WTC11 (cell line): ENCODE measurements at regions not wholly inside any gene's neighbourhood (a gene's known extent, or its start where the extent isn't known, plus 50 kb on each side); places are given as distances from the start of the nearest gene placed in this dataset.

ENCODE experiments used
- ATAC-seq: fragments of 200-7000 bp; cut with Tn5 transposase; 2 replicates; pipeline ENCODE4 v1.10.0; 2021; ENCODE audit warnings: mild to moderate bottlenecking, moderate library complexity
- CTCF ChIA-PET: fragments of 300-600 bp; sonication (Branson Sonifier 250); formaldehyde crosslinking; loops from one replicate; lab custom pipeline; 2021; ENCODE audit warnings: antibody characterized with exemption; lab: Charles Lee
- POLR2A ChIA-PET: fragments of 350-600 bp; sonication (Branson Sonifier 250); formaldehyde crosslinking; loops from one replicate; lab custom pipeline; 2021; ENCODE audit warnings: antibody characterized with exemption; lab: Charles Lee
- DNase-seq: peaks from one replicate; pipeline ENCODE4 v3.0.0; 2021; ENCODE audit warnings: low spot score
- H3K27ac Mint-ChIP-seq: 2 replicates; pipeline ENCODE4 v1.8.0; 2021; ENCODE audit warnings: mixed read lengths
- H3K27me3 Mint-ChIP-seq: 2 replicates; pipeline ENCODE4 v1.8.0; 2021; ENCODE audit warnings: low read depth, mild to moderate bottlenecking, moderate library complexity, mixed read lengths
- H3K36me3 Mint-ChIP-seq: 2 replicates; pipeline ENCODE4 v1.8.0; 2021; ENCODE audit warnings: mixed read lengths
- H3K4me1 Mint-ChIP-seq: 2 replicates; pipeline ENCODE4 v1.8.0; 2022; ENCODE audit warnings: mixed read lengths
- H3K4me3 Mint-ChIP-seq: 2 replicates; pipeline ENCODE4 v1.8.0; 2021; ENCODE audit warnings: mild to moderate bottlenecking, moderate library complexity, mixed read lengths
- H3K9me3 Mint-ChIP-seq: 2 replicates; pipeline ENCODE4 v1.8.0; 2021; ENCODE audit warnings: mixed read lengths
- CREM ChIP-seq: sonication (generic); formaldehyde crosslinking; IDR thresholded peaks from 2 replicates; pipeline ENCODE4 v1.8.1; 2022; ENCODE audit warnings: mild to moderate bottlenecking, missing genetic modification reagents, moderate library complexity
- CTCF ChIP-seq: fragments of 200-600 bp; IDR thresholded peaks from 2 replicates; pipeline ENCODE4 v1.8.0; 2022; ENCODE audit warnings: antibody characterized with exemption
- E2F4 ChIP-seq: sonication (generic); formaldehyde crosslinking; IDR thresholded peaks from 2 replicates; pipeline ENCODE4 v1.8.1; 2022; ENCODE audit warnings: low read depth, mild to moderate bottlenecking, moderate library complexity, missing genetic modification reagents, borderline replicate concordance
- ETV6 ChIP-seq: sonication (generic); formaldehyde crosslinking; IDR thresholded peaks from 2 replicates; pipeline ENCODE4 v1.8.1; 2022; ENCODE audit warnings: mild to moderate bottlenecking, missing genetic modification reagents
- GTF2I ChIP-seq: fragments of 250-450 bp; sonication (Bioruptor Pico); conservative IDR thresholded peaks from 2 replicates; pipeline ENCODE4 v1.4.0; 2021; ENCODE audit warnings: mild to moderate bottlenecking
- JAZF1 ChIP-seq: fragments of 250-450 bp; sonication (Bioruptor Pico); IDR thresholded peaks from 2 replicates; pipeline ENCODE4 v1.9.0; 2021; ENCODE audit warnings: moderate library complexity, mild to moderate bottlenecking, inconsistent platforms
- MXD4 ChIP-seq: fragments of 250-450 bp; sonication (Bioruptor Pico); IDR thresholded peaks from 2 replicates; pipeline ENCODE4 v1.8.0; 2021; ENCODE audit warnings: mild to moderate bottlenecking, moderate library complexity, borderline replicate concordance
- MYBL2 ChIP-seq: sonication (generic); formaldehyde crosslinking; IDR thresholded peaks from 2 replicates; pipeline ENCODE4 v1.8.1; 2023; ENCODE audit warnings: mild to moderate bottlenecking, moderate library complexity, missing genetic modification reagents
- NFE2L1 ChIP-seq: sonication (generic); formaldehyde crosslinking; IDR thresholded peaks from 2 replicates; pipeline ENCODE4 v1.8.1; 2023; ENCODE audit warnings: missing genetic modification reagents
- RELA ChIP-seq: sonication (generic); formaldehyde crosslinking; IDR thresholded peaks from 2 replicates; pipeline ENCODE4 v1.8.1; 2022; ENCODE audit warnings: missing genetic modification reagents, mild to moderate bottlenecking, borderline replicate concordance
- RORB ChIP-seq: fragments of 250-450 bp; sonication (Bioruptor Pico); IDR thresholded peaks from 2 replicates; pipeline ENCODE4 v1.9.0; 2021; ENCODE audit warnings: mild to moderate bottlenecking
- TCF7 ChIP-seq: sonication (generic); formaldehyde crosslinking; IDR thresholded peaks from 2 replicates; pipeline ENCODE4 v1.8.0; 2022; ENCODE audit warnings: mild to moderate bottlenecking, low read depth, missing genetic modification reagents, moderate library complexity
- USF1 ChIP-seq: sonication (generic); formaldehyde crosslinking; IDR thresholded peaks from 2 replicates; pipeline ENCODE4 v1.8.0; 2022; ENCODE audit warnings: mild to moderate bottlenecking, missing genetic modification reagents
- ZBTB21 ChIP-seq: sonication (generic); formaldehyde crosslinking; IDR thresholded peaks from 2 replicates; pipeline ENCODE4 v1.8.1; 2023; ENCODE audit warnings: mild to moderate bottlenecking, missing genetic modification reagents, borderline replicate concordance
- ZBTB43 ChIP-seq: sonication (generic); formaldehyde crosslinking; IDR thresholded peaks from 2 replicates; pipeline ENCODE4 v1.8.1; 2023; ENCODE audit warnings: mild to moderate bottlenecking, missing genetic modification reagents
- ZNF121 ChIP-seq: sonication (generic); formaldehyde crosslinking; IDR thresholded peaks from 2 replicates; pipeline ENCODE4 v1.8.0; 2023; ENCODE audit warnings: missing genetic modification reagents
- ZNF138 ChIP-seq: sonication (generic); formaldehyde crosslinking; conservative IDR thresholded peaks from 2 replicates; pipeline ENCODE4 v1.8.1; 2022; ENCODE audit warnings: mild to moderate bottlenecking, moderate library complexity, missing genetic modification reagents
- ZNF219 ChIP-seq: sonication (generic); formaldehyde crosslinking; IDR thresholded peaks from 2 replicates; pipeline ENCODE4 v1.8.0; 2023; ENCODE audit warnings: missing genetic modification reagents, mild to moderate bottlenecking, borderline replicate concordance
- ZNF232 ChIP-seq: sonication (generic); formaldehyde crosslinking; IDR thresholded peaks from 2 replicates; pipeline ENCODE4 v1.8.0; 2022; ENCODE audit warnings: mild to moderate bottlenecking, missing genetic modification reagents
- ZNF396 ChIP-seq: fragments of 250-450 bp; sonication (Bioruptor Pico); IDR thresholded peaks from 2 replicates; pipeline ENCODE4 v1.8.0; 2021; ENCODE audit warnings: mild to moderate bottlenecking, moderate library complexity, borderline replicate concordance
- ZSCAN18 ChIP-seq: fragments of 250-450 bp; sonication (Bioruptor Pico); IDR thresholded peaks from 2 replicates; pipeline ENCODE4 v2.1.2; 2022; ENCODE audit warnings: mild to moderate bottlenecking, moderate library complexity
- TF ChIP-seq, protein P1 (sequence below): sonication (generic); formaldehyde crosslinking; IDR thresholded peaks from 2 replicates; pipeline ENCODE4 v1.8.0; 2023; ENCODE audit warnings: missing genetic modification reagents, mild to moderate bottlenecking, borderline replicate concordance
- TF ChIP-seq, protein P2 (sequence below): sonication (generic); formaldehyde crosslinking; IDR thresholded peaks from 2 replicates; pipeline ENCODE4 v1.8.1; 2023; ENCODE audit warnings: mild to moderate bottlenecking, missing genetic modification reagents, moderate library complexity

DNA sequence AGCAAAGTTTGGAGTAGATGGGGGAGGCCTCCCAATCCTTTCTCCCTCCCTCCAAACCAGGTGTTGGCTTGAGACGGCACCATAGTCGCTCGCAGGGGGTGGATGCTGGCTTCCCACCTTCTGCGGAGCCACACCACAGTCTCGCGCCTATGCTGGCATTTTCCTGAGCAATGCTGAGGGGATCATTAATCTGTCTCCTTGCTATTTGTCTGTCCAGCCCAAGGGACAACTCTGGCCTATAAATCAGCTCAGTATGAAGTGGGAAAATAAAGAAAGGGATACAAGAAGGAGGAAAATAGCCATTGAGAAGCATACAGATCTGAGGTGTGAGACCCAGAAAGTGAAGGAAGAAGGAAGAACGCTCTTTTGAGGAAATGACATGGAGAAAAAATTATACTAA, 53.5 kb upstream of the CADM1 start:
- CTCF ChIA-PET: no interaction called here
- DNase-seq: no peak

GRCh38 chr11:115556984-115557383, 52.8 kb upstream of the CADM1 start:
- DNase-seq: no peak
- Mint-ChIP-seq H3K4me1 (peaks cover 22% of the 10 kb centered on the region), H3K4me3 (no peak overlapping the region), H3K27ac (no peak overlapping the region), H3K27me3 (no peaks in the 10 kb centered on the region; the same call in none of the 2 replicates), H3K36me3 (no peaks in the 10 kb centered on the region; the same call in 1 of the 2 replicates)
- CTCF ChIA-PET: no interaction called here
- TF ChIP-seq CTCF (no peak), TCF7 (CRISPR knock-in tag) (no peak), ZNF138 (CRISPR knock-in tag) (no peak), GTF2I (CRISPR knock-in tag) (no peak), ZNF396 (no peak), ZBTB21 (CRISPR knock-in tag) (no peak), RELA (CRISPR knock-in tag) (no peak), E2F4 (no peak), ZNF232 (no peak), ZNF219 (CRISPR knock-in tag) (no peak), CREM (CRISPR knock-in tag) (no peak), NFE2L1 (CRISPR knock-in tag) (no peak), ETV6 (CRISPR knock-in tag) (no peak), MXD4 (no peak), ZSCAN18 (CRISPR knock-in tag) (no peak), ZBTB43 (CRISPR knock-in tag) (no peak), MYBL2 (CRISPR knock-in tag) (no peak), USF1 (CRISPR knock-in tag) (no peak)
- TF ChIP-seq, protein P1, sequence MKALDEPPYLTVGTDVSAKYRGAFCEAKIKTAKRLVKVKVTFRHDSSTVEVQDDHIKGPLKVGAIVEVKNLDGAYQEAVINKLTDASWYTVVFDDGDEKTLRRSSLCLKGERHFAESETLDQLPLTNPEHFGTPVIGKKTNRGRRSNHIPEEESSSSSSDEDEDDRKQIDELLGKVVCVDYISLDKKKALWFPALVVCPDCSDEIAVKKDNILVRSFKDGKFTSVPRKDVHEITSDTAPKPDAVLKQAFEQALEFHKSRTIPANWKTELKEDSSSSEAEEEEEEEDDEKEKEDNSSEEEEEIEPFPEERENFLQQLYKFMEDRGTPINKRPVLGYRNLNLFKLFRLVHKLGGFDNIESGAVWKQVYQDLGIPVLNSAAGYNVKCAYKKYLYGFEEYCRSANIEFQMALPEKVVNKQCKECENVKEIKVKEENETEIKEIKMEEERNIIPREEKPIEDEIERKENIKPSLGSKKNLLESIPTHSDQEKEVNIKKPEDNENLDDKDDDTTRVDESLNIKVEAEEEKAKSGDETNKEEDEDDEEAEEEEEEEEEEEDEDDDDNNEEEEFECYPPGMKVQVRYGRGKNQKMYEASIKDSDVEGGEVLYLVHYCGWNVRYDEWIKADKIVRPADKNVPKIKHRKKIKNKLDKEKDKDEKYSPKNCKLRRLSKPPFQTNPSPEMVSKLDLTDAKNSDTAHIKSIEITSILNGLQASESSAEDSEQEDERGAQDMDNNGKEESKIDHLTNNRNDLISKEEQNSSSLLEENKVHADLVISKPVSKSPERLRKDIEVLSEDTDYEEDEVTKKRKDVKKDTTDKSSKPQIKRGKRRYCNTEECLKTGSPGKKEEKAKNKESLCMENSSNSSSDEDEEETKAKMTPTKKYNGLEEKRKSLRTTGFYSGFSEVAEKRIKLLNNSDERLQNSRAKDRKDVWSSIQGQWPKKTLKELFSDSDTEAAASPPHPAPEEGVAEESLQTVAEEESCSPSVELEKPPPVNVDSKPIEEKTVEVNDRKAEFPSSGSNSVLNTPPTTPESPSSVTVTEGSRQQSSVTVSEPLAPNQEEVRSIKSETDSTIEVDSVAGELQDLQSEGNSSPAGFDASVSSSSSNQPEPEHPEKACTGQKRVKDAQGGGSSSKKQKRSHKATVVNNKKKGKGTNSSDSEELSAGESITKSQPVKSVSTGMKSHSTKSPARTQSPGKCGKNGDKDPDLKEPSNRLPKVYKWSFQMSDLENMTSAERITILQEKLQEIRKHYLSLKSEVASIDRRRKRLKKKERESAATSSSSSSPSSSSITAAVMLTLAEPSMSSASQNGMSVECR (CRISPR knock-in tag): no peak
- TF ChIP-seq, all 79 proteins: peak for 0
- no peak for ATAC-seq
- POLR2A ChIA-PET: no interaction called here
- H3K9me3 Mint-ChIP-seq: peaks cover 12% of the 10 kb centered on the region

More for the DNA sequence above, 53.5 kb upstream of the CADM1 start:
- H3K9me3 Mint-ChIP-seq: peaks cover 12% of the 10 kb centered on the region
- H3K4me1 Mint-ChIP-seq: peaks cover 19% of the 10 kb centered on the region
- TF ChIP-seq JAZF1 (CRISPR knock-in tag) (no peak), ZNF121 (CRISPR knock-in tag) (no peak), RORB (CRISPR knock-in tag) (no peak)
- TF ChIP-seq, protein P2, sequence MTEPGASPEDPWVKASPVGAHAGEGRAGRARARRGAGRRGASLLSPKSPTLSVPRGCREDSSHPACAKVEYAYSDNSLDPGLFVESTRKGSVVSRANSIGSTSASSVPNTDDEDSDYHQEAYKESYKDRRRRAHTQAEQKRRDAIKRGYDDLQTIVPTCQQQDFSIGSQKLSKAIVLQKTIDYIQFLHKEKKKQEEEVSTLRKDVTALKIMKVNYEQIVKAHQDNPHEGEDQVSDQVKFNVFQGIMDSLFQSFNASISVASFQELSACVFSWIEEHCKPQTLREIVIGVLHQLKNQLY (CRISPR knock-in tag): no peak
- TF ChIP-seq, all 79 proteins: peak for 0
- no peak overlapping the region for H3K4me3 Mint-ChIP-seq
- no peak for ATAC-seq
- POLR2A ChIA-PET: no interaction called here
- H3K27me3 Mint-ChIP-seq: no peaks in the 10 kb centered on the region; the same call in 1 of the 2 replicates
- no peaks in the 10 kb centered on the region; the same call in 1 of the 2 replicates for H3K36me3 Mint-ChIP-seq
- no peak overlapping the region for H3K27ac Mint-ChIP-seq
